Ovary (tissue), 3 donors: ENCODE measurements at regions not wholly inside any gene's neighbourhood (a gene's known extent, or its start where the extent isn't known, plus 50 kb on each side); places are given as distances from the start of the nearest gene placed in this dataset.

Experiments
- CTCF ChIP-seq, 3 donors: fragments of 450-650 bp in 2 of 3; fragments of 200-600 bp in 1 of 3; IDR thresholded peaks; one replicate each; pipeline versions ENCODE4 v1.5.1 to v1.8.0; 2016 to 2022; ENCODE audit warnings: antibody characterized with exemption in 3 of 3, mild to moderate bottlenecking in 1 of 3
- EP300 ChIP-seq: sonication (generic); formaldehyde crosslinking; IDR thresholded peaks from one replicate; pipeline ENCODE4 v1.6.1; 2017; ENCODE audit warnings: antibody characterized with exemption
- POLR2A ChIP-seq: fragments of 450-650 bp; IDR thresholded peaks from one replicate; pipeline ENCODE4 v1.6.1; 2017; ENCODE audit warnings: antibody characterized with exemption, mild to moderate bottlenecking, moderate library complexity
- donor health status: DM: no; HTN: no; CAD: no.

DNA sequence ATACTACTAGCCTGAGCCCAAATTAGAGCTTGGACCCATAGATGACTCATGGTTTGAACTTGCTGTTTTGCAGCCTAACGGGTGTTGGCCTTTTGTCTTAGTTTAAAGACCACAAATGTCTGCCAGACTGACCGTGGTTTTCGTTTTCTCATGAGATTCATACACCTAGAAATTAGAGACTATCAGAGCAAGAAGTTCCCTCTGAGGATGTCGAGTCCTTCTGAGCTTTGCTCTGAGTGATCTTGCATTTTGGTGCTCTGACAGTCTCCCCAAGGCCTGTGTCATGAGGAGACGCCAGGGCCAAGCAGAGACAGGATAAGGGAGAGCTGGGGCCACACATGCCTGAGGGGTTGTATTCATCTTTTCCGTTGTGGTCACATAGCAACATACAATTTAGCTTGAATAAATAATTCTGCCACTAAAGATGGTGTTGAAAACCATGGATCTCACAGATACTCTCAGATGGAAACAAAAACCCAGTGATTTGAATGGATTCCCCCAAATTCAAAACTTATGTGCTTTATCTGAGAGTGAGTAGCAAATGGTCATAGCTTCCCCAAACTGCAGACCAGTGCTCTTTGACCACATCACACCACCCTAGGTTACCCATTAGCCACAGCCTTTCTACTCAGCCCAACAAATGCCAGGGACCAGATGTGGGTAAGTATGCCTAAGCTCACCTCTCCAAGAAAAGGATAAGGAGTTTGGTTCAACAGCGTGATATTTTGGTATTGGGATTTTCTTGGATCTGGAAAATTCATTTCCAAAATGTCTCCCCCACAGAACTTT lies 762.0 kb upstream of the IGFBP3 start:
- no peak for TF ChIP-seq CTCF (IDR thresholded peaks at IDR 0.05)
- TF ChIP-seq POLR2A: no peak
- no peak for TF ChIP-seq EP300
